Upper lobe of right lung (tissue), 1 donor: ENCODE measurements at regions not wholly inside any gene's neighbourhood (a gene's known extent, or its start where the extent isn't known, plus 50 kb on each side); places are given as distances from the start of the nearest gene placed in this dataset.

Experiments used
- ATAC-seq: fragments of 200-7000 bp; cut with Tn5 transposase; one replicate; pipeline ENCODE4 v1.9.1; 2020; ENCODE audit warnings: mild to moderate bottlenecking, moderate library complexity
- DNase-seq: peaks from one replicate; pipeline ENCODE4 v3.0.0-alpha.2; 2020
- H3K27ac ChIP-seq: fragments of 200-600 bp; one replicate; pipeline ENCODE4 v1.8.0; 2022
- H3K27me3 ChIP-seq: fragments of 200-600 bp; one replicate; pipeline ENCODE4 v1.8.0; 2022; ENCODE audit warnings: mild to moderate bottlenecking
- H3K36me3 ChIP-seq: fragments of 200-600 bp; one replicate; pipeline ENCODE4 v1.8.0; 2022
- H3K4me1 ChIP-seq: fragments of 200-600 bp; one replicate; pipeline ENCODE4 v1.8.0; 2022
- H3K4me3 ChIP-seq: fragments of 200-600 bp; one replicate; pipeline ENCODE4 v1.8.0; 2022; ENCODE audit warnings: mild to moderate bottlenecking
- H3K9me3 ChIP-seq: fragments of 200-600 bp; one replicate; pipeline ENCODE4 v1.8.0; 2022
- intact Hi-C: fragments of 100-400 bp; cut with DNase I; formaldehyde crosslinking; loops from one replicate; pipeline ENCODE4 v1.11.0; 2022
- TF ChIP-seq, protein P1 (sequence below): fragments of 200-600 bp; IDR thresholded peaks from one replicate; pipeline ENCODE4 v1.8.0; 2022; ENCODE audit warnings: antibody characterized with exemption
- donor health status: DM: no; HTN: yes; CAD: no; lungs with severe emphysema.

DNA sequence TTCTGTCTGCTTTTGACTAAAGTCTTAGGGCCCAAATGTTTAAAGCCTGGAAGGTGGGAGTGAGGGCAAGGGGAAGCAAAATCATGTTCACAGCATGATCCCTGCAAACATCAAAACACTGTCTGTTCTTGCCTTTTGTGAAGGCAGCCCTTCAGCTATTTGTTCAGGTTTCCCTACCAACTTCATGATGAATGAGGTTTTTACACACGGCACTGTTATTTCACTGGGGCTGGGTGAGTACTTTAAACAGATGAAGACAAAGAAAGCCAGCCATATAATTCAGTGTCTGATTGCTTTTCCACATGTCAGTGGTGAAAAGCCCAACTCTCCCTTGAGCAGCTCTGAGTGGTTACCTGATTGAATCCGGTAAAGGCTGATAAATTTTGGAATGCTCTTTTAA lies 224.7 kb upstream of the GRAMD2B start:
- DNase-seq, result no peak
- intact Hi-C loops, result no loop called here

DNA sequence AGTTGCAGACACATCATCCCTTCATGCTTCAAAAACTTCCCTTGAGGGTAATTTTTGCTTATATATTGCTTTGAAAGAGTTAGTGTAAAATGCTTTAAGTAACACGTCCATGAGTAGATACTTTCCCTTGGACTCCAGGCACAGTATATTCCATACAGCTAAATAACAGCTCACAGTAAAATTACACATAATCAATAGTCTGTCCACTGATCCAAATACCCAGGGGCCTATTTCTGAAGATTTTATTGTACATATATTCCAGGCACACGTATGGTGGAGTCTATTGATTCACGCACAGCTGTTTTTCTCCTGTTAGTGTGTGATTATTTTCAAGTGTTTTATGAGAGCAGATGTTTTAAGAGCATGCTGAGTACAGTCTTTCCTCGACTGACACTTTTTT lies 223.7 kb upstream of the GRAMD2B start:
- Histone ChIP-seq H3K4me1 (no peaks in the 10 kb centered on the region), H3K27ac (no peak overlapping the region), H3K36me3 (no peaks in the 10 kb centered on the region), H3K4me3 (no peak overlapping the region), H3K27me3 (no peaks in the 10 kb centered on the region), H3K9me3 (no peaks in the 10 kb centered on the region)
- ATAC-seq (no peak), DNase-seq (no peak)
- TF ChIP-seq, protein P1, sequence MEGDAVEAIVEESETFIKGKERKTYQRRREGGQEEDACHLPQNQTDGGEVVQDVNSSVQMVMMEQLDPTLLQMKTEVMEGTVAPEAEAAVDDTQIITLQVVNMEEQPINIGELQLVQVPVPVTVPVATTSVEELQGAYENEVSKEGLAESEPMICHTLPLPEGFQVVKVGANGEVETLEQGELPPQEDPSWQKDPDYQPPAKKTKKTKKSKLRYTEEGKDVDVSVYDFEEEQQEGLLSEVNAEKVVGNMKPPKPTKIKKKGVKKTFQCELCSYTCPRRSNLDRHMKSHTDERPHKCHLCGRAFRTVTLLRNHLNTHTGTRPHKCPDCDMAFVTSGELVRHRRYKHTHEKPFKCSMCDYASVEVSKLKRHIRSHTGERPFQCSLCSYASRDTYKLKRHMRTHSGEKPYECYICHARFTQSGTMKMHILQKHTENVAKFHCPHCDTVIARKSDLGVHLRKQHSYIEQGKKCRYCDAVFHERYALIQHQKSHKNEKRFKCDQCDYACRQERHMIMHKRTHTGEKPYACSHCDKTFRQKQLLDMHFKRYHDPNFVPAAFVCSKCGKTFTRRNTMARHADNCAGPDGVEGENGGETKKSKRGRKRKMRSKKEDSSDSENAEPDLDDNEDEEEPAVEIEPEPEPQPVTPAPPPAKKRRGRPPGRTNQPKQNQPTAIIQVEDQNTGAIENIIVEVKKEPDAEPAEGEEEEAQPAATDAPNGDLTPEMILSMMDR, result no peak
- intact Hi-C loops, result no loop called here

More for the DNA sequence above, 224.7 kb upstream of the GRAMD2B start:
- Histone ChIP-seq H3K27ac (no peak overlapping the region), H3K27me3 (no peaks in the 10 kb centered on the region), H3K4me3 (no peak overlapping the region), H3K4me1 (no peaks in the 10 kb centered on the region), H3K9me3 (no peaks in the 10 kb centered on the region), H3K36me3 (no peaks in the 10 kb centered on the region)
- no peak for ATAC-seq
- TF ChIP-seq, protein P1, result no peak

DNA sequence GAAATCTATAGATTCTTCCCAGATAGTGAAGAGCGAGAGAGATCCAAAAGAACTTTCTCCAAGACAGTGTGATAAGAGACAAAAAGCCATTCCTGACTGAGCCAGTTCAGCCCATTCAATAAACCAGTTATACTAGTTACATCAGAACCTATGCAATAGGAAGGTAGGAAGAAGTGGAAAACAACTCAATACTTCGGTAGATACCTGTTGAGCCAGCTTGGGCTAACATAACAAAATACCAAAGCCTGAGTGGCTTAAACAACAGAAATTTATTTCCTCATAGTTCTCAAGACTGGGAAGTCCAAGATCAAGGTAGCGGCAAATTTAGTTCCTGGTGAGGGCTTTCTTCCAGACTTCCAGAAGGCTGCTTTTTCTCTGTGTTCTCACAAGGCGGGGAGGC lies 214.5 kb upstream of the GRAMD2B start:
- Histone ChIP-seq H3K9me3 (no peaks in the 10 kb centered on the region), H3K4me1 (no peaks in the 10 kb centered on the region), H3K27me3 (no peaks in the 10 kb centered on the region), H3K4me3 (no peak overlapping the region), H3K27ac (no peak overlapping the region), H3K36me3 (no peaks in the 10 kb centered on the region)
- DNase-seq (no peak), ATAC-seq (no peak)
- TF ChIP-seq, protein P1, result no peak
- intact Hi-C loops, result no loop called here

DNA sequence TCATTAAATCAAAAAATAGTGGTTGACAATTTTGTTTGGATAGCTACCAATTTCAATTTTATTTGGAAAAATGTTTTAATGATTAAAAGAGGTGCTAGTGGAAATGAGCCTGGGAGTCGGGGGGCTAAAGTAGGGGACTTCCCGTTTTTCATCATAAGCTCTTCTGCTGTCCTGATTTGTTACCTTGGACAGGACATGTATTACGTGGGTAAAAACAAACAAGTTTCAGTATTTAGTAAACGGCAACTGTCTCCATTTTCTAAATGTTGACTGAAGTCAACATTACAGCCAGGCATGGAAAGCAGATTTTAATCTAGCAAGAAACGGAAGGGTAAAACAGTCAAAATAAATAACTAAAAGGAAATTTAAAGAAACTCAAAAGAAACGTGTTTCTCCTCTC lies 212.3 kb upstream of the GRAMD2B start:
- no peak for ATAC-seq
- Histone ChIP-seq H3K4me1 (no peaks in the 10 kb centered on the region), H3K27me3 (no peaks in the 10 kb centered on the region), H3K36me3 (no peaks in the 10 kb centered on the region), H3K9me3 (no peaks in the 10 kb centered on the region), H3K27ac (no peak overlapping the region), H3K4me3 (no peak overlapping the region)
- TF ChIP-seq, protein P1, result no peak
- intact Hi-C loops, result no loop called here
- no peak for DNase-seq

DNA sequence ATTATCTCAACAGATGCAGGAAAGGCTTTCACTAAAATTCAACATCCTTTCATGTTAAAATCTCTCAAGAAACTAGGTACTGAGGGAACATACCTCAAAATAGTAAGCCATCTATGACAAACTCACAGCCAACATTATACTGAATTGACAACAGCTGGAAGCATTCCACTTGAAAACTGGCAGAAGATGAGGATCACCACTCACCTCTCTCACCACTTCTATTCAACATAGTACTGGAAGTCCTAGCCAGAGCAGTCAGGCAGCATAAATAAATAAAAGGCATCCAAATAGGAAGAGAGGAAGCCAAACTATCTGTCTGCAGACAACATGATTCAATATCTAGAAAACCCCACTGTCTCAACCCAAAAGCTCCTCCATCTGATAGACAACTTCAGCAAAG lies 203.6 kb upstream of the GRAMD2B start:
- TF ChIP-seq, protein P1, result no peak
- Histone ChIP-seq H3K27me3 (no peaks in the 10 kb centered on the region), H3K4me3 (no peak overlapping the region), H3K27ac (no peak overlapping the region), H3K36me3 (no peaks in the 10 kb centered on the region), H3K4me1 (no peaks in the 10 kb centered on the region), H3K9me3 (no peaks in the 10 kb centered on the region)
- ATAC-seq (no peak), DNase-seq (no peak)
- intact Hi-C loops, result no loop called here

DNA sequence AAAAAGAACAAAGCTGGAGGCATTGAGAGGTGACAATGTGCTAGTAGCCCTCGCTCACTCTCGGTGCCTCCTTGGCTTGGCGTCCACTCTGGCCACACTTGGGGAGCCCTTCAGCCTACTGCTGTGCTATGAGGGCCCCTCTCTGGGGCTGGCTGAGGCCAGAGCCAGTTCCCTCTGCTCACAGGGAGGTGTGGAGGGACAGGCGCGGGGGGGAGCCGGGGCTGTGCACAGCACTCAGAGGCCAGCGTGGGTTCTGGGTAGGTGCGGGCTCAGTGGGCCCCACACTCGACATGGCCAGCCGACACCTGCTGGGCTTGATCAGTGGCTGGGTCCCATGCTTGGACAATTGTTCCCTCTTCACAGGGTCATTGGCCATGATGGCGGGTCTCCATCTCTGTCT lies 202.5 kb upstream of the GRAMD2B start:
- H3K27ac ChIP-seq, result no peak overlapping the region
- DNase-seq (no peak), ATAC-seq (peak; percentile 37)
- no peaks in the 10 kb centered on the region for H3K27me3 ChIP-seq
- H3K4me3 ChIP-seq, result no peak overlapping the region
- no peaks in the 10 kb centered on the region for H3K9me3 ChIP-seq
- no peaks in the 10 kb centered on the region for H3K4me1 ChIP-seq
- TF ChIP-seq, protein P1, result no peak
- intact Hi-C loops, result no loop called here
- no peaks in the 10 kb centered on the region for H3K36me3 ChIP-seq
